GM12872 (cell line): ENCODE measurements at regions not wholly inside any gene's neighbourhood (a gene's known extent, or its start where the extent isn't known, plus 50 kb on each side); places are given as distances from the start of the nearest gene placed in this dataset.

ENCODE experiments used
- CTCF ChIP-seq: IDR thresholded peaks from 3 replicates; pipeline ENCODE4 v1.5.1; 2011; ENCODE audit warnings: low read depth, mild to moderate bottlenecking, low read length, moderate library complexity; ENCODE audit not compliant: insufficient read depth

GRCh38 chr6:85237478-85237877 lies 212.4 kb upstream of the NT5E start:
- no peak for TF ChIP-seq CTCF

- no peak for TF ChIP-seq CTCF
Observed at GRCh38 chr6:85236636-85237035, 213.2 kb upstream of the NT5E start.

GRCh38 chr6:85195243-85195642 lies 254.6 kb upstream of the NT5E start:
- TF ChIP-seq CTCF: no peak

GRCh38 chr6:85193339-85193738 lies 256.5 kb upstream of the NT5E start:
- no peak for TF ChIP-seq CTCF

GRCh38 chr6:85192596-85192995 lies 257.3 kb upstream of the NT5E start:
- no peak for TF ChIP-seq CTCF

- no peak for TF ChIP-seq CTCF
Observed at GRCh38 chr6:85192186-85192585, 257.7 kb upstream of the NT5E start.

GRCh38 chr6:85191656-85192055 lies 258.2 kb upstream of the NT5E start:
- TF ChIP-seq CTCF: no peak
